T47D (cell line): ENCODE measurements at regions not wholly inside any gene's neighbourhood (a gene's known extent, or its start where the extent isn't known, plus 50 kb on each side); places are given as distances from the start of the nearest gene placed in this dataset.

ENCODE experiments used
- DNase-seq, 2 experiments: peaks; one replicate each; pipeline versions ENCODE4 v3.0.0 to v3.0.0-alpha.2; 2011 to 2012; ENCODE audit warnings: low read depth in 1 of 2, low spot score in 1 of 2
- JUND ChIP-seq: IDR thresholded peaks from 2 replicates; pipeline ENCODE4 v1.6.1; 2012; ENCODE audit warnings: low read depth
- in situ Hi-C: cut with HindIII; loops from 2 replicates; pipeline ENCODE4 v1.10.0; 2016; ENCODE audit warnings: low sequenced_read_pairs, low pct_unique_long_range_greater_than_20kb

DNA sequence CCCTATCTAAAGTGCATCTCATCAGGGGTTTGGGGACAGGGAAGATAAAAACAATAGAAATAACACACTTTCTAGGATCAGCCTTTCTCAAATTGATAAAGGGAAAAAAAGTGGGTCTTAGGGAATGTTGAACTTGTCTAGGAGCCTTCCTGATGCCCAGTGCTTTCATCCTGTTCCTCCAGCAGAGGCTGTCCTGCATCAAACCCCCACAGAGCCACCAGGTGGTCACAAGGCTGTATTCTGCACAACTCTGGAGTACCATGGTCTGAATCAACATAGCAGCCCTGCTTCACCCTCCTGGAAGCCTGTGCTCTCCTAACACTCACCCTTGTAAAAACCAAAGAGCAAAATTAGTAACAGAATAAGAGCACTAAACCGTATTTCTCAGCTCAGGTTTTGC is 118.5 kb upstream of the SLC25A36 start:
- no peak for TF ChIP-seq JUND
- no peak for DNase-seq
- in situ Hi-C loops: no loop called here

- in situ Hi-C loops: no loop called here
- DNase-seq: no peak
- no peak for TF ChIP-seq JUND
Observed at GRCh38 chr3:140827894-140828293, 113.7 kb upstream of the SLC25A36 start.

DNA sequence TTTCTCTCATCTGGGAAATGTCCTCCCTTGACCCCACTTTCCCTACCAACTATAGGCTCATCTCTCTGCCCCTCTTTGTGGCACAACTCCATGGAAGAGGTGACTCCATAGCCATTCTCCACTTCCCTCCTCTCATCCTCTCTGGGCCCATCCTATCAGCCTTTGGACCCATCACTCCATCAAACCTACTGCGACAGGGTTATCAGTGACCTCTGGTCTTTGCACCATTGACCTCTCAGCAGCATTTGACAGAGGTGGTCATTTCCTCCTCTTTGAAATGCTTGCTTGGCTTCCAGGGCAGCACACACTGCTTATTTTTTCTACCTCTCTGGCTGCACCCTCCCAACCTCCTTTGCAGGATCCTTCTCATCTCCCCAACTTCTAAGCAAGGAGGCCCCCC is 113.1 kb upstream of the SLC25A36 start:
- in situ Hi-C loops: no loop called here
- TF ChIP-seq JUND: no peak
- DNase-seq: no peak

DNA sequence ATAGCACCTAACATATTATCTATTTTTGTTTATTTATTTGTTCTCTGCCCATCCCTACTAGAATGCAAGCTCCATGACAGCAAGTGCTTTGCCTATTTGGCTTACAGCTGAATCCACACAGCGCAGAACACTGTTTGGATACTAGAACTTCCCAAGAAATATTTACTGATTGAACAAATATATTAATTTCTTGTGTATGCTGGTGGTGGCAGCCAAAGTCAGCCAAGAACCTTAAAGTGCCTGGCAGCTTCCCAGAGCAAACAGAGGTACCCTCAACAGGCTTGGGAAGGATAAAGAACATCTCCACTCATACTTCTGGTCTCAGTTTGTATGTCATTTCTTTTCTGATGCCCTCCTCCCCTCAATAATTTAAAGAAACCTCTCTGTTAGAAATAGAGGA is 111.8 kb upstream of the SLC25A36 start:
- TF ChIP-seq JUND: no peak
- in situ Hi-C loops: no loop called here
- peak in 1 of 2 experiments; percentile 67 for DNase-seq

DNA sequence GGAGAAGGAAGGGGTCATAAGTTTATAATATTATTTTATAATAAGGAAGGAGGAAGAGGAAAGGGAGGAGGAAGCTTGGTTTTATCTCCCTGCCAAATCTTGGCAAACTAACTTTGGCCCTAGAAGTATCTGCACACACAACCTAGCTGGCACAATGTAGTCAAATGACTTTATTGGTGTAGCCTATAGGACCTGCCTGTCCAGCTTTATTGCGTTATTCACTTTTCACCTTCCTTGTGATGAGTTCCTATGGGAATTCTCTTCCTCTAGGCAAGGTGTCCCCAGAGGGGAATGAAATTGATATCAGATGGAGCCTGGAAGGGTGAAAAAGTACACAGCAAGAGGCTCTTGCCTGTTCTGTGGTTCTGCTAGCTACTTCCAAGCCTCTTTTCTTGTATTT is 111.2 kb upstream of the SLC25A36 start:
- in situ Hi-C loops: no loop called here
- DNase-seq: peak in 1 of 2 experiments; percentile 88
- TF ChIP-seq JUND: peak; percentile 35; the same call in 1 of the 2 replicates

DNA sequence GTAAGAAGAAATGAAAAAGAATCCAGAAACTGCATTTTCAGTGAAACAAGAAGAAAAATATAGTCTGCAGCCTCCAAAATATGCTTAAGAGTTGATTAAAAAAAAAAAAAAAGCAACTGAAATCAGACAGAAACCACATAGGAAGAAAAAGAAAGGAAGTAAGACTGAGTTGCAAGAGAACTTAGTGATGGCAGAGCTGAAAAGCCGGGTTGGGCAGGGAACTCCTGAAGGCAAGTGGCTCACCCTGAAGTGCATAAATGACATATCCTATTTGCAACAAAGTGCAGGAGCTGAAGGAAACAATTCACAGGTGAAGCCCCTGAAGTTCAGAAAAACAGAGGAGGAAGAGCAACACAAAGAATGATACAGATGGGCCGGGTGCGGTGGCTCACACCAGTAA is 108.8 kb upstream of the SLC25A36 start:
- in situ Hi-C loops: no loop called here
- DNase-seq: no peak
- TF ChIP-seq JUND: no peak

GRCh38 chr3:140834266-140835037 is 107.2 kb upstream of the SLC25A36 start:
- in situ Hi-C loops: no loop called here
- no peak for TF ChIP-seq JUND
- DNase-seq: no peak

DNA sequence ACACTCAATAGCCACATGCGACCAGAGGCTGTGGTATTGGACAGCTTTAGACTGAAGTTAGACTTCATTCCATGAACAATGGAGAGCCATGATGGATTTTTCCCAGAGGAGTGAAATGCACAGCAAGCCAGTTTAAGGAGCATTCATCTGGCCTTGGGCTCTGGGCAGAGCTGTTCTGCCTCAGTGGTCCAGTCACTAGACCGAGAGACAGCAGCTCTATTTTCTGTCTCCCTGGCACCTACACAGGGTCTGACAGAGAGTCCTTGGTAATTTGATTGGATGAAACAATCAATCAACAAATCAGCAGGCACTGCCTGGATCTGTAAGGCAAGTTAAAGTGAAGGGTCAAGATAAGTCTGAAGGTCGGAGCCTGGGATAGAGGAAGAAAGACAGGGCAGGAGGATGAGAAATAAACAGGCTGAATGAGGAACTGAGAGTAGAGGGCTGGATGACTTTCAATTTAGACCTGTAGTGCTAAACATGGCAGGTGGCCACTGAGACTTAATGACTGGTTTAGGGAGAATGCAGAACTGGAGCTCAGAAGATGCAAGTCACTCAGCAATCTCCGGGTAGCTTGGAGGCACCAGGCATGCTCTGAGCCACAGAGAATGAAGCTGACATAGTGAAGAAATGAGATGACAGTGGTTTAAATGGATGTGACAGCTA is 98.5 kb upstream of the SLC25A36 start:
- in situ Hi-C loops: no loop called here
- DNase-seq: no peak
- TF ChIP-seq JUND: no peak

- TF ChIP-seq JUND: no peak
- in situ Hi-C loops: no loop called here
- no peak for DNase-seq
Observed at GRCh38 chr3:140843656-140844055, 98.0 kb upstream of the SLC25A36 start.

DNA sequence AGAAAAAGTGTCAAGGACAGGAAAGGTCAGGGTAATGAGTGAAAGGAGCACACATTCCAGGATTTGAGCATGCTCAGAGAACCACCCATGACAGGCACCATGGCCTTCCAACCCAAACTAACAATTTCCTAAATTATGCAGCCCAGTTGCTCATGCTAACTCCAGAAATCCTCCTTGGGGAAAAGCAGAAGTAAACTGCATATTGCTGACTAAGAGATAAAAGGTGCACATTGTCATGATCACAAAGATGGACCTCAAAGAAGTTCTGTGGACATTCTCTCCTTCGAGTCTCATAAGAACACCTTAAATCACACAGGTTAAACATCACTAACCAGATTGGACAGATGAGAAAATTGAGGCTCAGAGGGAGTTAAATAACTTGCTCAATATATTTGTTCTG is 97.6 kb upstream of the SLC25A36 start:
- no peak for DNase-seq
- in situ Hi-C loops: no loop called here
- TF ChIP-seq JUND: no peak

DNA sequence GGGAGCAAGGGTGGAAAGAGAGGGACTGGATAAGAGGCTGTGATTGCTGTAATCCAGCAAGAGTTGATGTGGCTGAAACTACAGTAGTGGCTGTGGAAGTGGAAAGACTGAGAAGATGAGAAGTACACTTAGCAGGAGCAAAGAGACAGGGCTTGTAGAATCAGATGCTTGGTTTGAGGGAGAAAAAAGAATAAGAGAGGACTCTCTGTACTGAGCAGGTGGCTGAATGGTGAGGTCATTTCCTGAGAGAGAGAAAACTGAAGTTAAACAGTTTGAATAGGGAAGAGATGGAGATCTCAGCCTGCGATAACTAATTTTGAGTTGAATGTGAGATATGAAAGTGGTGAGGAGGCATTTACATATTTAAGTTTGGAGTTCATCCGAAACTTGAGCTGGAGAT is 95.8 kb upstream of the SLC25A36 start:
- DNase-seq: no peak
- TF ChIP-seq JUND: no peak
- in situ Hi-C loops: no loop called here

DNA sequence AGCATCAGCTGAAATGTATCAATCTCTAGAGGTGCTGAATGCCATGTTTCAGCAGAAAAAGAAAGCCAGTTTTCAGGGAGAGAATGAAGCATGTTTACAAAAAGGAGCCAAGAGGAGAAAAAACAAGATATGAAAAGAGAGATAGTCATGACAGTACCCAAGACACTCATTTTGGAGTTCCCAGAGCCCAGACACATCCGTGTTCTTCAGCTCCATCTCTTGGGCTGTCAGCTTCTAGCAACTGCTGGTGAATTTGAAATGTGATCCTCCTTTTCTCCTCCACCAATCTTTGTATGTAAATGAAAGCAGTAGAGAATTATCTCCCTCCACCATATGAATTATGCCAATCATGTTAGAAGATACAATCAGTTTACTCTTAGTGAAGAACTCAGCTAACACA is 93.0 kb upstream of the SLC25A36 start:
- peak; percentile 16 to 53 for DNase-seq
- in situ Hi-C loops: no loop called here
- TF ChIP-seq JUND: no peak

- no peak for TF ChIP-seq JUND
- in situ Hi-C loops: no loop called here
- no peak for DNase-seq
Observed at GRCh38 chr3:140850210-140850955, 91.3 kb upstream of the SLC25A36 start.
